SK-N-MC (cell line): ENCODE measurements at regions not wholly inside any gene's neighbourhood (a gene's known extent, or its start where the extent isn't known, plus 50 kb on each side); places are given as distances from the start of the nearest gene placed in this dataset.

Experiments used
- DNase-seq: peaks from one replicate; pipeline ENCODE4 v3.0.0-alpha.2; 2011; ENCODE audit warnings: low read depth, low spot score
- H3K27ac ChIP-seq: fragments of 200-600 bp; sonication (generic); 2 replicates; pipeline ENCODE4 v1.5.1; 2016; ENCODE audit warnings: mixed run types
- H3K36me3 ChIP-seq: fragments of 200-600 bp; sonication (generic); 2 replicates; pipeline ENCODE4 v1.6.1; 2017; ENCODE audit warnings: antibody characterized with exemption, low read length, mixed read lengths; ENCODE audit not compliant: insufficient read depth
- H3K4me3 ChIP-seq: fragments of 200-600 bp; sonication (generic); 2 replicates; pipeline ENCODE4 v1.5.1; 2016
- H3K9ac ChIP-seq: fragments of 200-600 bp; sonication (generic); 2 replicates; pipeline ENCODE4 v1.8.0; 2017; ENCODE audit warnings: mixed run types, mixed read lengths; ENCODE audit not compliant: insufficient read length
- H3K9me3 ChIP-seq: fragments of 200-600 bp; sonication (generic); 2 replicates; pipeline ENCODE4 v1.6.1; 2017; ENCODE audit warnings: low read depth, mild to moderate bottlenecking, antibody characterized with exemption, low read length, moderate library complexity, mixed read lengths
- EZH2 ChIP-seq: fragments of 200-600 bp; sonication (generic); IDR thresholded peaks from one replicate; pipeline ENCODE4 v1.6.1; 2017; ENCODE audit warnings: antibody characterized with exemption
- FOXP2 ChIP-seq: optimal IDR thresholded peaks from 2 replicates; pipeline ENCODE3; 2011; ENCODE audit warnings: mild to moderate bottlenecking, moderate library complexity; ENCODE audit not compliant: insufficient read depth; ENCODE audit errors: extremely low read length, control extremely low read depth
- POLR2AphosphoS5 ChIP-seq: IDR thresholded peaks from 2 replicates; pipeline ENCODE4 v1.6.1; 2012; ENCODE audit warnings: mild to moderate bottlenecking, low read depth, low read length, borderline replicate concordance

DNA sequence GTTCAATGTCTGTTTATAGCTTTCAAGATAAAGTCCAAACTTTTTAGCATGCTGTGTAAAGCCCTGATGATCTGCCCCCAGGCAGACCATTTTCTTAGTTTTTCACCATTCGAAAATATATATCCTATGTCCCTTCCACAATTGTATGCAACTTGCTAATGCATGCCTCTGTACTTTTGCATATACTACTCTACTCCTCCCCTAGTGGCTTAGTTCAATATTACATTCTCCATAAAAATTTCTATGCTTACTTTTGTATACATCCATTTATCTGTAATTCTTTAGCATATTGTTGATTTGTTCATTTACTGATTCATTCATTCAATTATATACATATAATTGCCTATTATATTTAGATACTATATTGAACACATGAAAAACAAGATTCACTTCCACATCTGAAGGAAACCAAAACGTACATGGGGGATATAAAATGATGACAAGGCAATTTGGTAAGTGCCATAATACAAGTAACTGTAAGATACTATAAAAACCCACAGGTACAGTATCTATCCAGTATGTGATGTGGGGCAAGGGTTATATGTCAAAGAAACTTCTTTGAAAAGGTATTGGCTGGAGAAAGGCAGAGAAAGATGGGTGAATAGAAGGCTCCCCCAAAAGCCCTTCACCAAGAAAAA lies 902.5 kb downstream of the FAM133A start:
- no peak overlapping the region for H3K9ac ChIP-seq
- no peaks in the 10 kb centered on the region for H3K36me3 ChIP-seq
- TF ChIP-seq FOXP2 (no peak), POLR2AphosphoS5 (no peak), EZH2 (no peak)
- H3K4me3 ChIP-seq, result no peak overlapping the region
- DNase-seq, result no peak
- no peaks in the 10 kb centered on the region for H3K9me3 ChIP-seq
- H3K27ac ChIP-seq, result no peak overlapping the region

DNA sequence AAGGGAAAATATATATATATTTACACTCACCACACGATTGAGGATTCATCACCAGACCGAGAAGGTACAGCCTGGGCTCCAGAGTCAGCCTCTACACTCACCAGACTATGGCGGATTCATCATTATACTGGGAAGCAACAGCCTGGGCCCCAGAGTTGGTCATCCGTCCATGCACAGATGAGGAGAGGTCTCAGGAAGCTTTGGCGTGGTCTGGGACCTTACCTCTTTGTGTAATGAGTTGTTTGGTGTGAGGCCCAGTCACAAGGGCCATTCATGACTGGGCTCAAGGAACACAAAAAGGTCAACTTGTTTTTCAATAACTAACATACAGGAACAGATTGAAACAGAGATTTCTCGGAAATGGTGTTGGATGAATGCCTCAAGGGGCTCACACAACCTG lies 926.1 kb downstream of the FAM133A start:
- H3K36me3 ChIP-seq, result no peaks in the 10 kb centered on the region
- H3K4me3 ChIP-seq, result no peak overlapping the region
- no peak overlapping the region for H3K9ac ChIP-seq
- TF ChIP-seq EZH2 (no peak), FOXP2 (no peak), POLR2AphosphoS5 (no peak)
- H3K9me3 ChIP-seq, result no peaks in the 10 kb centered on the region
- no peak for DNase-seq
- H3K27ac ChIP-seq, result no peak overlapping the region

DNA sequence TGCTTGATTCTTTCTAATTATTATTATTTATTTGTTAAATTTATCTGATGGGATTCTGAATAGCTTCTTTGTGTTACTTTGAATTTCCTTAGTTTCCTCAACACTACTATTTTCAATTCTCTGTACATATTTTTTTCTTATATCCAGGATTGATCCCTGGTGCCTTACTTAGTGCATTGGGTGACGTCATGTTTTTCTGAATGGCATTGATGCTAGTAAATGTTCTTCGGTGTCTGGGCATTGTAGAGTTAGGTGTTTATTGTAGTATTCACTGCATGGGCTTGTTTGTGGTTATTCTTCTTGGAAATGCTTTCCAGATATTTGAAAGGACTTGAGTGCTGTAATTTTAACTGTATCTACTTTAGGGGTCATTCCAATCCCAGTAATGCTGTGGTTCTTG lies 938.1 kb downstream of the FAM133A start:
- no peak for TF ChIP-seq POLR2AphosphoS5
- no peak for TF ChIP-seq FOXP2
- TF ChIP-seq EZH2, result no peak
- Histone ChIP-seq H3K4me3 (no peak overlapping the region), H3K9ac (no peak overlapping the region), H3K27ac (no peak overlapping the region), H3K36me3 (no peaks in the 10 kb centered on the region), H3K9me3 (no peaks in the 10 kb centered on the region)
- no peak for DNase-seq

DNA sequence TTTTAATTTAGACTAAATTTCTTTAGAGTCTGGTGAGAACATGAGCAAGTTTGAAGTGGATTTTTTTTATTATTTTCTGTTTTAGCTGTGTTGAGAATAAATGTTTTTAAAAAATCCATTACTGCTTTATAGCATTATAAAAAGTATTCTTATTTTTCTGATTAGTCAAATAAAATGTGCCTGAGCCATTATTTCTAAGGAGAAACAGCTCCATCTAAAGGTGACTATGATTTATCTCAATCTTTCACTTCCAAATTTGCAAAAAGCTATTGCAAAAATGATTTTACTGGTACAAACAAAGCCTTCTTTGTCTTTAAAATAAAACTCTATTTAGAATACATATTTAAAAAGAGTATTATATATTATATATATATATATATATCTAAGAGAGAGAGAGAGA lies 959.2 kb downstream of the FAM133A start:
- no peak overlapping the region for H3K27ac ChIP-seq
- no peak for TF ChIP-seq POLR2AphosphoS5
- TF ChIP-seq FOXP2, result no peak
- no peak for TF ChIP-seq EZH2
- no peaks in the 10 kb centered on the region for H3K36me3 ChIP-seq
- no peaks in the 10 kb centered on the region for H3K9me3 ChIP-seq
- no peak overlapping the region for H3K9ac ChIP-seq
- DNase-seq, result no peak
- no peak overlapping the region for H3K4me3 ChIP-seq

DNA sequence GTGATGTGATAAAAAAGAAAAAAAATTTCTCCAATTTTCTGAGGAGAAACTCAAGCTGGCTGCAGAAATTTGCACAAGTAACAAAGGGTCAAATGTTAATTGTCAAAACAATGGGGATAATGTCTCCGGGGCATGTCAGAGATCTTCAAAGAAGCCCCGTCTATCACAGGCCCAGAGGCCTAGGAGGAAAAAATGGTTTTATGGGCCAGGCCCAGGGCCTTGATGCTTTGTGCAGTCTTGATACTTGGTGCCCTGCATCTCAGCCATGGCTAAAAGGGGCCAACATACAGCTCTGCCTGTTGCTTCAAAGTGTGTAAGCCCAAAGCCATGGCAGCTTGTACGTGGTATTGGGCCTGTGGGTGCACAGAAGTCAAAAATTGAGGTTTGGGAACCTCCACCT lies 961.0 kb downstream of the FAM133A start:
- Histone ChIP-seq H3K9me3 (no peaks in the 10 kb centered on the region), H3K36me3 (no peaks in the 10 kb centered on the region), H3K4me3 (no peak overlapping the region), H3K27ac (no peak overlapping the region), H3K9ac (no peak overlapping the region)
- no peak for DNase-seq
- no peak for TF ChIP-seq POLR2AphosphoS5
- TF ChIP-seq FOXP2, result no peak
- no peak for TF ChIP-seq EZH2

DNA sequence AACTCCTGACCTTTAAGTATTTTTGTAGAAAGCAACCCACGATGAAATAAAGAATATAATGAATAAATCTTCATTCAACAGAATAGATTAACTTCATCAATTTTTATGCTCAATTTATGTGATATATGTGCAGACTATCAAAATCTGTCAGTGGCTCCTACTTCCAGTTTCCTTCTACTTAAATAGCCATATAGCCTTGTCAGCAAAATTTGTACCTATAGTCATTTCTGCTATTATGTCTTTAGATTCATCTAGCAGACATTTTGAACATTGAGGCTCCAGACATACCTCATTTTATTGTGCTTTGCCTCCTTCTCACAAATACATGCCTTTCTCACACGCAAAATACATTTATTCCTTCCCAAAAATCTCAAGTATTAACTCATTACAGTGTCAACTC lies 971.7 kb downstream of the FAM133A start:
- H3K9ac ChIP-seq, result no peak overlapping the region
- no peaks in the 10 kb centered on the region for H3K9me3 ChIP-seq
- no peak overlapping the region for H3K4me3 ChIP-seq
- H3K36me3 ChIP-seq, result no peaks in the 10 kb centered on the region
- DNase-seq, result no peak
- no peak overlapping the region for H3K27ac ChIP-seq
- TF ChIP-seq EZH2, result no peak
- TF ChIP-seq POLR2AphosphoS5, result no peak
- TF ChIP-seq FOXP2, result no peak

DNA sequence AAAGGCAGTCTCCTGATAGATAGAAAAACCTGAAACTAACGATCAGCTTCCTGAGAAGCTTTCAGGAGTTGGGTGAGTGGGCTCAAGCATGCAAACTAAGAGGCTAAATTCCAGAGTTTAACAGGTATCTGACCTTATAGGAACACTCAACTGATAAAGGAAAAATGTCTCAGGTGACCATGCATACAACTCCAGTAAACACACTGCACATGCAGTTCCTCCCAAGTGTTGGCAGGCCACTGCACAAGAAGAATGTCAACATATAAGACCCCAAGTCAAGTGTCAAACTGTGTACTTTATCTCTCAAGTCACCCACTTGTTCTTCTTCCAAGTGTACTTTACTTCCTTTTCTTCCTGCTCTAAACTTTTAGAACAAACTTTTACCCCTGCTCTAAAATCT lies 981.2 kb downstream of the FAM133A start:
- Histone ChIP-seq H3K27ac (no peak overlapping the region), H3K4me3 (no peak overlapping the region), H3K9ac (no peak overlapping the region), H3K9me3 (no peaks in the 10 kb centered on the region), H3K36me3 (no peaks in the 10 kb centered on the region)
- TF ChIP-seq POLR2AphosphoS5, result no peak
- DNase-seq, result no peak

DNA sequence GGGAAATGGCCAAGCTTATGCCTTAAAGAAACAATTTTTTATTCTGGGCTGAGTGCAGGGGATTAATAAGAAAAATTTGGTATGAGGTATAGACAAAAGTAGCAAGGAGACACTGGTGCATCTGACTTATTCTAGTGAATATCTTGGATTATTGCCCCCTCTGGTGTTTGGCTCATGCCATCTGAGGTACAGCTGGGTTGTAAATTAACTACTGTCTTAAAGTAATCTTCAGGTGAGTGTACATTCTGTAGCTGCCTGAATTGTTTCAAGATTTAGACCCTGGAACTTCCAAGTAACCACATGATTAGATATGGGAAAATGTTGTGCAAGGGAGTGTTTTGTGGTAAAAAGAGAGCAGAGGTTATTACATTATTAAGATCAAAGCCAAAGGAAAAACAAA lies 988.7 kb downstream of the FAM133A start:
- Histone ChIP-seq H3K9ac (no peak overlapping the region), H3K9me3 (no peaks in the 10 kb centered on the region), H3K4me3 (no peak overlapping the region), H3K36me3 (no peaks in the 10 kb centered on the region), H3K27ac (no peak overlapping the region)
- TF ChIP-seq EZH2, result no peak
- no peak for TF ChIP-seq POLR2AphosphoS5
- no peak for TF ChIP-seq FOXP2
- DNase-seq, result no peak

DNA sequence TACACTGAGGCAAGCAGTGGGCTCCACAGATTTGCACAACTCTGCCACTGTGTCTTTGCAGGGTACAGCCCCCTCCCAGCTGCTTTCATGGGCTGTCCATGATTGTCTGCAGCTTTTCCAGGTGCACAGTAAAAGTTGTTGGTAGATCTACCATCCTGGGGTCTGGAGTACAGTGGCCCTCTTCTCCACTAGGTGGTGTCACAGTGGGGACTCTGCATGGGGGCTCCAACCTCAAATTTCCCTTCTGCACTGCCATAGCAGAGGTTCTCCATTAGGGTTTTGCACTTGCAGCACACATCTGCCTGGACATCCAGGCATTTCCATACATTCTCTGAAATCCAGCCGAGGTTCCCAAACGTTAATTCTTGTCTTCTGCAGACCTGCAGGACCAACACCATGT lies 1002.3 kb downstream of the FAM133A start:
- Histone ChIP-seq H3K9me3 (no peaks in the 10 kb centered on the region), H3K27ac (no peak overlapping the region), H3K9ac (no peak overlapping the region), H3K36me3 (no peaks in the 10 kb centered on the region), H3K4me3 (no peak overlapping the region)
- no peak for TF ChIP-seq EZH2
- no peak for TF ChIP-seq FOXP2
- no peak for TF ChIP-seq POLR2AphosphoS5
- DNase-seq, result no peak
